ENCODE measurements at regions not wholly inside any gene's neighbourhood (a gene's known extent, or its start where the extent isn't known, plus 50 kb on each side); places are given as distances from the start of the nearest gene placed in this dataset.
"Not testable (repeated sequence)": the region's sequence is repeated elsewhere in the genome, so short reads cannot be mapped to it uniquely, and the experiment has no call there.

- no peak for DNase-seq
Measured at GRCh38 chr7:131157530-131158243, 170.0 kb upstream of the MKLN1 start.

DNA sequence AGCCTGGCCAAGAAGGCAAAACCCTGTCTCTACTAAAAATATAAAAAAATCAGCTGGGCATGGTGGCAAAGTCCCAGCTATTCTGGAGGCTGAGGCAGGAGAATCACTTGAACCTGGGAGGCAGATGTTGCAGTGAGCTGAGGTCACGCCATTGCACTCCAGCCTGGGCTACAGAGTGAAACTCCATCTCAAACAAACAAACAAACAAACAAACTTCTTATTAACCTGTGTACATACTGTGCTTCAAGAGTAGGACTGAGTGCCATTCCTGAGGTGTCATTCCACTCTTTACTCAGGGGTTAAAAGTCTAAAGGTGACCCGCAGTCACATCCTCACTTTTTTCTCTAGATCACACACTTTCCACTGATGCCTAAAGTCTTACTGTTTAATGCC, 169.4 kb upstream of the MKLN1 start:
- DNase-seq: not testable (repeated sequence)

GRCh38 chr7:131159961-131160361, 167.7 kb upstream of the MKLN1 start:
- DNase-seq: no peak

DNA sequence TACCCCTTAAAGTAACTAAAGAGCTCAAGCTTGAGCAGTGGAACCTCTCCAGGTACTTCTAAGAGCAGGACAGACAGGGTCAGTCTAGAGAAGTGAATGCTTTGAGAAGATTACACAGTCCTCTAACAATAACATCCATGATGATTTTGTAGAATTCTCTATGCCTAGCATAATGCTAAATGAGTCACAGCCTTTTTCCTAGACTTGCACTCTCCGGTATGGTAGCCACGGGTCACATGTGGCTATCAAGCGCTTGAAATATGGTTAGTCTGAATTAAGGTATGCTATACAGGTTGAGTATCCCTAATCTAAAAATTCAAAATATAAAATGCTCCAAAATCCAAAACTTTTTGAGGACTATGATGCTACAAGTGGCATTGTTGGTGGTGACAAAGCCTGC, 166.6 kb upstream of the MKLN1 start:
- no peak for DNase-seq

DNA sequence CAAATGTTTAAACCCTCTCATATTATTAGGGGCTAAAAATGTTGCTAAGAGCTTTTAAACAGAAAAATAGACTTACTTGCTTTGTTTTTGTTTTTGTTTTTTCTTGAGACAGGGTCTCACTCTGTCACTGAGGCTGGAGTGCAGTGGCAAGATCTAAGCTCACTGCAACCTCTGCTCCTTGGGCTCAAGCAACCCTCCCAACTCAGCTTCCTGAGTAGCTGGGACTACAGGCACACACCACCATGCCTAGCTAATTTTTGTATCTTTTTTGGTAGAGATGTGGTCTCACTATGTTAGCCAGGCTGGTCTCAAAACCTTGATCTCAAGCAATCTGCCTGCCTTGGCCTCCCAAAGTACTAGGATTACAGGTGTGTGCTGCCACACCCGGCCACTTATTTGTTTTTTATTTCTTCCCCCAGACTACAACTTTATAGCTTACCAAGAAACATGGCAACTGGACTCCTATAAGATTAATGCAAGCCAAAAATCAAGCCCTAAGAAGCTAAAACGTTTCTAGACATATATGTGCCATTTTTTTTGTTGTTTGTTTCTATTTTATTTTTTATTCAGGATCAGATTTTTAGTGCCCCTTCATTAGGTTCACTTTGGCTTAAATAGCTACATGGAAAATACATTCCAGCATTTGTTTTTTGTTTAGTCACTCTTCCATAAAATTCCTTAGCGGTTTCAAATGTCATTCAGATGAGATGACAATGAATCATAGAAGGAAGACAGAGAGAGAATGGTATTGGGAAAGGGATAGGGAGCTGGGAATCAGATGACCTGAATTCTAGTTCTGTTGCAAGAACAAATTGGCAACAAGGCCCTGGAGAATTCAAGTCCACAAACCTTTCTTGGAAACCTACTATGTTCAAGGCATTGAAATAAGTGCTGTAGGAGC, 163.4 kb upstream of the MKLN1 start:
- no peak for DNase-seq

- DNase-seq: no peak
Measured at GRCh38 chr7:131166066-131166465, 161.6 kb upstream of the MKLN1 start.

DNA sequence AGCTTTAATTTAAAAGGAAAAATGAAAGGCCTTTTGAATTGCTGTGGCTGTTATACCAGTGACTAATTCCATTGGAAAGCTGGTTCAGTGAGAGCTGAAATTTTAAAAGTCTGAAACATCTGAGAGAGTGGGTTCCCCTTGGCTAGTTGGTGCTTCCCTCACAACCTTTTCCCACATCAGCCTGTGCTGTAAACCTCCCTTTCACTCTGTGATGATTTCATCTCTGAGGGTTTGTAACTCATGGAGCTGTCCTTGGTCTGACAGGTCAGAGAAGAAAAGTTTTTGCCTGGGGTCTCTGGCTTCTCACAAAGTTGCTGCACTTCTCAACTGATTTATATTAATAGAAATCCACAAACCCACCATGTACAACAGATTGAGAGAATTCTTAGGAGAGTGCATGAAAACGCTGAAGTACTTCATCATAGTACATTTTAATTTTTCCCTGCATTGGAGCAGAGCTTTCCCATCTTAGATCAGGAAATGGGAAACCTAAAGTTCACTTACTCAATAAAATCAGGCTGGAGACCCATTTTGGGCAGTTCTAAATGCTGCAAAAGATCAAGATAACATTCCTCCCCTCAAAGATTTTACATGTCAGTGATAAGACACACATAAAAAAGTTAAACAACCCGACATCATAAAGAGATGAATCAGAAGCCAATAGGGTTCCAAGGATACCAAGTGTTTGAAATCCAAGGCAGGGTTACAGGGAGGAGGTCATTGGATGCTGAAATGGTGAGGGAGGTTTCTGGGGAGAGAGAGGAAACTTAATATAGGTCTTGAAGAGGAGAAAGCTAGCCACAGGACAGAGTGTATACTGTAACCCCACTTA, 157.0 kb upstream of the MKLN1 start:
- DNase-seq: no peak

GRCh38 chr7:131173145-131173890, 154.4 kb upstream of the MKLN1 start:
- DNase-seq: no peak

GRCh38 chr7:131174391-131174790, 153.3 kb upstream of the MKLN1 start:
- no peak for DNase-seq

DNA sequence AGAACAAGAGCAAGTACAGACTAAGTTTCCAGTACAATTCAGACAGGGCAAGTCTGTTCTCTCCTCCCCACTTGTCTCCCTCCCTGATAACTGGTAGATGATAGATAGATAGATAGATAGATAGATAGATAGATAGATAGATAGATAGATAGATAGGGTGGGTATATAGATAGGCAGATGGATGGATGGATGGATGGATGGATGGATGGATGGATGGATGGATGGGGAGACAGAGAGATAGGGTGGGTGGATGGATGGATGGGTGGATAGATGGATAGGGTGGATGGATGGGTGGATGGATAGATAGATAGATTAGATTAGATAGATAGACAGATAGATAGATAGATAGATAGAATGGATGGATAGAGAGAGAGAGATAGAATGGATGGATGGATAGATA, 152.8 kb upstream of the MKLN1 start:
- DNase-seq: no peak

DNA sequence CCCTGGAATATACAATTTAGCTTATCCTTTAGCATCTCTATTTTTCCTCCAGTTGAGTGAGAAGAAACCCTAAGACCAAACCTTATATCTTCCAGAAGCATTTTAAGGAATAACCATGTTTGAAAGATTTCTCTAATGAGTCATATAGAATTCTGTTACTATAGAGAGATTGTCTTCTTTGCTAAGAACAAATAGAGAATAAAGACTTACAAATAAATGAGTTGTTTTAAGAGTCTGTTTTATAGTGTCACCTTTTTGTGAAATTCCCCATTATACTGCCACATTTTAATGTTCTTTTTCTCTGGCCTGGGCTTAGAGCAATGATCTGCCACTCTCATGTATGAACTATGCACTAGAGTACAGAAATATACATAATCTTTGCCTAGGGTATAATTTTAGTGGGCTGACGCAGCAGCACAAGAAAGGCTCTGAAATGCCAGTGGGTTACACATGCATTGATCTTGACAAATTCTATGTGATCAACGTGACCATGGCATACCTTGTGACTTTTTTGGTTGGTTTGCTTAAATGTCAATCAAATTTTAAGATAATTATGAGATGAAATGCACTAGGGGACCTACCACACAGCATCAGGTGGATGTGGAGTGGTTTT, 145.1 kb upstream of the MKLN1 start:
- DNase-seq: no peak

GRCh38 chr7:131183072-131183471, 144.6 kb upstream of the MKLN1 start:
- no peak for DNase-seq

- DNase-seq: no peak
Measured at GRCh38 chr7:131183611-131184119, 144.0 kb upstream of the MKLN1 start.

DNA sequence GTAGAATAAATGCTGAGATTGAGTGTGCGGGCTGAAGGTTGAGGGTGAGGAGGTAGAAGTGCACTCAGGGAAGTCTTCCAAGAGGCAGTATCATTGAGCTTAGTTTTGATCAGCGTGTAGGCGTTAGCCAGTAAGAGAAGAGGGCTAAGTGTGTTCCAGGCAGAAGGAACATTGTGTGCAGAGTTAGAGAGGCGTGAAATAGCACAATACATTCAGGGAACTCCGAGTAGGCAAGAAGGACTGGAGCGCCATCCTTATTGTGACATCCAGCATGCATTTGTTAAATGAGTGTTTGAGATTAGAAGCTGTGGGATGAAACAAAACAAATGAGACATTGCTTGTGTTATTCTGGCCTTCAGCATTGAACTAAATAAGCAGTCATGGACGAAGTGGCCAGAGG, 140.9 kb upstream of the MKLN1 start:
- DNase-seq: no peak

DNA sequence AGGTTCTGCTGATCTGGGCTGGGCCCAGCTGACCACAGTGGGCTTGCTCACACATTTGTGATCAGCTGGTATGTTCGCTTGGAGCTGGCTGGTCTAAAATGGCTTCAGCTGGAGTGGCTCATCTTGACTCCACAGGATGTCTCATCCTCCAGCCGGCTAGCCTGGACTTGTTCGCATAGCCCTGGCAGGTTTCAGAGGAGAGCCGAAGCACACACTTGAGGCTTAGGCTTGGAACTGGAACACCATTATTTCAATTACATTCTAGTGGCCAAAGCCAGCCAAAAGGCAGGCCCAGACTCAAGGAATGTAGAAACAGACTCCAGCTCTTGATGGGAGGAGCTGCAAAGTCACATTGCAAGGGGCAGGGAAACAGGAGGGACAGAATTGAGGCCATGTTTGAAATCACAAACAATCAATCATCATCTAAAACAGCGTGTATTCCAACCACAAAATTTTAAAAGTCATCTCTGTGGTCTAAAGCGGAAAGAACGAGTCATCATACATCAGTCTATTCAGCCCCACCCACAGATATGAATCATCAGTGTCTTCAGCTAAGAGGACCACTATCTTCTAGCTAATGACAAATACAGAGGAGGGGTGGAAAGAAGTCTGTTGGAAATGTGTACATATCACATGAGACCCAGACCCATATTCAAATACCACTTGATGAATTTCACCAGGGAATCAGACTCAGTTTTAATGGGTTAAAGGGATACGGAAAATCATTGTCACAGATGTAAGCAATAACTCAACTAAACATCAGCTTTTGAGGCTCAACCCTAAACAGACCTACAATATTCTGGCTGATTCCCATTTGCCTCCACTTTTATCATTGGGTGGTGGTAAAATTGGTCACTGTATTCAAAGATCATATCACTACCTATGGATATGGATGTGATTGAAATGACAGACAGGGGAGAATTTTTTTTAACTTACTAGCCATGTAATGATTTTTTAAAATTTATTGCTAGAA, 139.0 kb upstream of the MKLN1 start:
- DNase-seq: peak in 1 of 4 experiments; percentile 3

DNA sequence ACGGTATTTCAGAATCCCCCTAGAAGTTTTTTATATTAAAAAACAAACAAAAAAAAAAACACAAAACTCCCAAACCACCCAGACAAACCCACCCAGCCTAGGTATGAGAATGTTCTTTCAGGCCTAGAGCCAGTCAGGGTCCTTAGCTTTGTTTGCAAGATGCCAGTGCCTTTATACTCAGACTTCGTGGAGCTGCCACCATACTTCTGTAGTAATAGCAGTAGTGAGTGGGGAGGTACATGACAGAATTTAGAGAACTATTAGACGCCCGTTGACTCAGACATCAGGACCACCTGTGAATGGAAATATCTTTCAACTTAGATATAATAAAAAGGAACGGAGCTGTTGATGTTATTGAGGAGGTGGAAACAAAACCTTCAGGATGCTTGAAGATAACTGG, 138.2 kb upstream of the MKLN1 start:
- DNase-seq: no peak

GRCh38 chr7:131190146-131190545, 137.5 kb upstream of the MKLN1 start:
- DNase-seq: no peak

DNA sequence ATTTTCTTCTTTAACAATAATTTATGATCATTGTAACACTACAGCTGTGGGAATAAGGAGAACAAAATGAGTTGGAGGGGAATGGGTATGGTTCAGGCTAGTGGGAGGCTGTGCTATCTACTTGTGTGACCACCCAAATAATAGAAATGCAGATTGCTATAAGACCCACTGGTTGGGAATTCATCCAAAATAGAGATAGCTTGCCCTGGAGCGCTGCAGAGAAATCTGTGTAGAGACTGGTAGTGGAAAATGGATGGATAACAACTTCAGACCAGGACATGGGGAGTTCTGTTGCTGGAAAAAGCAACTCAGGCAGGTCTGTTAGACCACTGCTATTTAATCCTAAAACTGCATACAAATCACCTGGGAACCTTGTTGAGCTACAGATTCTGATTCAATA, 137.1 kb upstream of the MKLN1 start:
- no peak for DNase-seq

- no peak for DNase-seq
Measured at GRCh38 chr7:131194070-131194865, 133.4 kb upstream of the MKLN1 start.

GRCh38 chr7:131196803-131197202, 130.9 kb upstream of the MKLN1 start:
- no peak for DNase-seq

Data from activated naive CD4-positive, alpha-beta T cell (primary cell).